GM18870 (cell line): ENCODE measurements at regions not wholly inside any gene's neighbourhood (a gene's known extent, or its start where the extent isn't known, plus 50 kb on each side); places are given as distances from the start of the nearest gene placed in this dataset.

Experiments used
- ATAC-seq: cut with Tn5 transposase; IDR thresholded peaks from one replicate; pipeline ENCODE4 v1.9.1; 2021; ENCODE audit warnings: moderate library complexity; ENCODE audit not compliant: unreplicated experiment

GRCh38 chr9:120214332-120214731 is 365.6 kb downstream of the CDK5RAP2 start:
- ATAC-seq = no peak

- ATAC-seq = no peak
These were observed 367.1 kb downstream of the CDK5RAP2 start for GRCh38 chr9:120212853-120213200.

- ATAC-seq = peak; percentile 77
These were observed 367.7 kb downstream of the CDK5RAP2 start for GRCh38 chr9:120212153-120212852.

- ATAC-seq = no peak
These were observed 369.7 kb downstream of the CDK5RAP2 start for GRCh38 chr9:120210274-120210673.

- ATAC-seq = no peak
These were observed 376.9 kb downstream of the CDK5RAP2 start for GRCh38 chr9:120202856-120203654.

- ATAC-seq = no peak
These were observed 381.9 kb downstream of the CDK5RAP2 start for GRCh38 chr9:120198027-120198426.

- no peak for ATAC-seq
These were observed 382.4 kb downstream of the CDK5RAP2 start for GRCh38 chr9:120197605-120198004.

GRCh38 chr9:120191141-120191540 is 388.8 kb downstream of the CDK5RAP2 start:
- ATAC-seq = no peak

- no peak for ATAC-seq
These were observed 392.2 kb downstream of the CDK5RAP2 start for GRCh38 chr9:120187758-120188157.

GRCh38 chr9:120186276-120186675 is 393.7 kb downstream of the CDK5RAP2 start:
- no peak for ATAC-seq

GRCh38 chr9:120184266-120184665 is 395.7 kb downstream of the CDK5RAP2 start:
- ATAC-seq = no peak

- ATAC-seq = no peak
These were observed 396.4 kb downstream of the CDK5RAP2 start for GRCh38 chr9:120183615-120184014.

- no peak for ATAC-seq
These were observed 398.0 kb downstream of the CDK5RAP2 start for GRCh38 chr9:120182011-120182410.

- ATAC-seq = no peak
These were observed 402.8 kb downstream of the CDK5RAP2 start for GRCh38 chr9:120177121-120177520.

GRCh38 chr9:120175031-120175430 is 404.9 kb downstream of the CDK5RAP2 start:
- ATAC-seq = no peak

- ATAC-seq = no peak
These were observed 418.2 kb downstream of the CDK5RAP2 start for GRCh38 chr9:120161776-120162175.

GRCh38 chr9:120158221-120158620 is 421.7 kb downstream of the CDK5RAP2 start:
- ATAC-seq = no peak

GRCh38 chr9:120156376-120156775 is 423.6 kb downstream of the CDK5RAP2 start:
- no peak for ATAC-seq

- ATAC-seq = no peak
These were observed 426.7 kb downstream of the CDK5RAP2 start for GRCh38 chr9:120153258-120153657.

- ATAC-seq = no peak
These were observed 427.7 kb downstream of the CDK5RAP2 start for GRCh38 chr9:120152295-120152694.

GRCh38 chr9:120151806-120152205 is 428.2 kb downstream of the CDK5RAP2 start:
- ATAC-seq = no peak

- no peak for ATAC-seq
These were observed 428.8 kb downstream of the CDK5RAP2 start for GRCh38 chr9:120151149-120151548.
